ENCODE measurements at regions not wholly inside any gene's neighbourhood (a gene's known extent, or its start where the extent isn't known, plus 50 kb on each side); places are given as distances from the start of the nearest gene placed in this dataset.

DNA sequence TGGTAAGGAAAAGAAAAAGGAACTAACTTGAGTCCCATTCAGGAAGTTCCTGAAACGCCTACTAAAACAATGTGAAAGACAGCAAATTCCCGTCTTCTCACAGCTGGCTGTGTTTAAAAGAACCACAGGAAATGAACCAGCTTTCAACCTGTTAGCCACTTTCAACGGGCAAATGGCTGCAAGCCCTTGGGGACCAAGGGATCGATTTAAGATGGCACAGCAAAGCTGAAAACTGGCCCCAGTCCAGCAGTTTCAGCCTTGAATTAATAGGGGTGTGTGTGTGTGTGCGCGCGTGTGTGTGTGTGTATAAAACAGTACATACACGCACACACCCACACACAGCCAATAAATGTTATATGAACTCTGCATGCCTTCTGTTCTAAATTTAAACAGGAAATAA is 168.7 kb upstream of the TMCO5A start:
- intact Hi-C loops (cut with DNase I), result no loop called here

DNA sequence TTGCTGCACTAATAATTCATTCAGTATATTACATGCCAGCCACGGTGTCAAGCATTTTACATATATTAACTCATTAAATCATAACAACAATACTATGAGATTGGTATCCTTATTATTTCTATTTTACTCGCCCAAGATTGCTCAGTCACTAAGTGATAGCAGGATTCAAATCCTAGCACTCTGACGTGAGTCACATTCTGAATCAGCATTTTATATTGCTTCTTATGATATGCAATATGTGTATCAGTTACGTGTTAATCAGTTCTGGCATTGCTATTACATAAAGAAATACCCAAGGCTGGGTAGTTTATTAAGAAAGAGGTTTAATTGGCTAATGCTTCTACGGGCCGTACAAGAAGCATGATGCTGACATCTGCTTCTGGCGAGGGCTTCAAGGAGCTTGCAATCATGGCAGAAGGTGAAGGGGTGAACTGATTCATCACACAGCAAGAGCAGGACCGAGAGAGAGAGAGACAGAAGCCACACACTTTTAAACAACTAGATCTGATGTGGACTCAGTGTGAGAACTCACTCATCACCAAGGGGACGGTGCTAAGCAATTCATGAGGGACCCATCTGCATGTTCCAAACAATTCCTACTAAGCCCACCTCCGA is 166.5 kb upstream of the TMCO5A start:
- intact Hi-C loops (cut with DNase I), result no loop called here

More for the DNA sequence above, 168.7 kb upstream of the TMCO5A start:
- DNase-seq (ENCODE audit: low spot score), result no peak

DNA sequence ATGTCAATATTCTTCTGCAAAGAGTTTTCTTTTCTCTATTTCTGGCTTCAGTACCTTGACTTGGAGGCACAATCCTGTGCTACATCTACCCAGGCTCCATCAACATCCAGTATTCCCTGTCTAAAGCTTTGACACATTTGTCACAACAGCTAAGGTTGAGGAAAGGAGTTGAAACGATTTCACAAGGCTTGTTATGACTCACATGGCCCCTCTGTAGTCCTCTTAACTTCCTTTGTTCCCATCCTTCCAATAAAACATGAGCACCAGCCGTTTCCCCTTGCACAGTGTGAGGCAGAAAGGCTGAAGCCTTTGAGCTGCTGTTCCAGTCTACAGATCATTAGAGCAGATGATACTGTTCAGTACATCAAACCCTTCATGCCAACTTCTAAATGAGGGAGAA is 163.0 kb upstream of the TMCO5A start:
- DNase-seq (ENCODE audit: low spot score), result no peak
- intact Hi-C loops (cut with DNase I), result no loop called here

More for the DNA sequence above, 166.5 kb upstream of the TMCO5A start:
- DNase-seq (ENCODE audit: low spot score), result no peak

DNA sequence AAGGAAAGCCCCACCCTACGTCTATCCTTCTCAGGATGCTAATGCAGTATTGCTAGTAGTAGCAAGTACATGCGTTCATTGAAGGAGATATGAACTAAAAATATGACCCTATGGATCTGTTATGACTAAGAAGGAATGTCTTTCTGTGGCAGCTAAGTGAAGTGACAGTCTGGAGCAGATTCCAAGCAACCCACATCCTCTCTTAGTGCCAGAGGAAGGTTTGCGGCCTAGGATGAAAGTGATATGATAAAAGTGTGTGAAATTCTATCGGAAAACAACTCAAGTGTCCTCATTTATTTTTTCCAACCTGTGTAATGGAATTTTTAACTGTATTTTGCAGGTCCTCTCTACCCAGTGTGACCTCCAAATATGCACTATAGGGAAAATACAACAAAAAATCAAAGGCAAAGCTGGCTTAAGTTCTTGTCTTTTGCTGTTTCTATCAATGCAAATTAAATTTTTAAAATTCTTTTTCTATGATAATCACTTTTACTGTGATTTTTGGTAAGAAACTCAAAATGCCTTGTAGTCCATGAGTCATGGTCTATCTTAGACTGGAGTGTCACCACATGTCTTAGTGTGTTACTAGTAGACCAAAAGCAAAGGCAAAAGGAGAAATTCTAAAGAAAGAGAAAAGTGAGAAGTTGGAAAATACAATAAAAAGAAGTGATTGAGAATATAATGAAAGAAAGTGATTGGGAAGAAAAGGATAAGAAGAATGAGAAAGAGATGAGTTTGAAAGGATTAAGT is 161.2 kb upstream of the TMCO5A start:
- no peak for DNase-seq (ENCODE audit: low spot score)
- intact Hi-C loops (cut with DNase I), result no loop called here

DNA sequence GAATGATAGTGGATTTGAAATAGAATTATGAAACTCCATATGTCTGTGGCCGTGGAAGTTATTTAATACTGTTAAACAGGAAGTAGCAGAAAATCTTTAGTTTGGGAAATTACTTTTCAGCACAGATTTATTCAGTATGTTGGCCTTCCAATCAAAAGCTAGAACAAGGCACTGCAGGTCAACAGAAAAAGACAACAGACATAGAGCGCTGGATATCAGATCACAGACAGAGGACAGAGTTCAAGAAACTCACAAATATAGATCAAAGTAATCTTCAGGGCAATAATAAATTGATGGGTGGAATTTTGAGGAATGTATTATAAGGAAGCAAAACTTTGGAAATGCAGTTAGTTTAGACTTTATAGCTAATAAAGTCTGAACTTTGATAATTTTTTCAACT is 159.5 kb upstream of the TMCO5A start:
- DNase-seq (ENCODE audit: low spot score), result no peak
- intact Hi-C loops (cut with DNase I), result no loop called here

DNA sequence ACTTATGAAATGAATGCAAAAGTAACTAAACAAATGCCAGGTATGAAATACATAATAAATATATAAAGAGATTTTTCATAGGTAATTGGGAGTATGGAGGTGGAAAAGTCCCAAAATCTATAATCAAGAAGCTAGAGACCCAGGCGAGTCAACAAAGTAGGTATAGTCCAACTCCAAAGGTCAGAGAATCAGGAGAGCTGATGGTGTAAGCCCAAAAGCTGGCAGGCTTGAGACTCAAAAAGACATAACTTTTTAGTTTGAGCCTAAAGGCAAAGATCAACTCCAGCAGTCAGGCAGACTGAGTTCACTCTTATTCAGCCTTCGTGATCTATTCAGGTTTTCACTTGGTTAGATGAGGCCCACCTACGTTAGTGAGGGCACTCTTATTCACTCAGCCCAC is 157.4 kb upstream of the TMCO5A start:
- intact Hi-C loops (cut with DNase I), result no loop called here

DNA sequence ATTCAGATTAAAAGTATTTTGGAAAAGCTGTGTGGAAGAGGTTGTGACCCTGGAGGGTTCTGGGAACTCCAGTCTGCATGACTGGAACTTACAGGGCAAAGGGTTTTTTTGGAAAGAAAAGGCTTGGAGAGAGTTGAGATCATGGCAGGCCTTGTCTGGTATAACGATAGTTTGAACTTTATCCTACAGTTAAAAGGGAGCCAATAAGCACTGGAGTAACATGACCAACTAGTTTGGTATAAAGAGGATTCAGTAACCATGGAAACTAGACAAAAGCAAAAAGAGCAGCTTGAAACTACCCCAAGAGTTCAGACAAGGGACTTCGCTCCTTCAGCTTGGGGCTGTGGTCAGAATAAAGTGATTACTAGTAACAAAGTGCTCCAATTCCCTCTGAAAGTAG is 151.2 kb upstream of the TMCO5A start:
- DNase-seq (ENCODE audit: low spot score), result no peak

More for the DNA sequence above, 157.4 kb upstream of the TMCO5A start:
- no peak for DNase-seq (ENCODE audit: low spot score)

DNA sequence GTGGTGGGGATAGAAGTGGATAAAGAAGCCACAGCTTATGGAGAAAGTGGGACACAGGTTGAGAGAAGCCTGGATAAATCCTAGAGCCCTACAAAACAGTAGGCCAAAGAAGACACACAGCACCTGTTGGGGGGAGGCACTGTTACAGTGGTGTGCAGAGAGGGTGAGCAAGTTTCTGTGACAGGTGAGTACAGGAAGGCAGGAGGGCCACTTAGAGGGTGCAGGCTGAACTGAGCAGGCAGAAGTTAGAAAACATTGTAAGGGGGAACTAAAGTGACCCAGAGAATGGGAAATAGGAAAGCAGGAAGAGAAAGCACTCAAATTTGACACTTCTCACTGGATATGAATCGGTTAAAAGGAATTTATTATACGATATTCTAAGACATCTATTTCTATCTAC is 146.1 kb upstream of the TMCO5A start:
- DNase-seq (ENCODE audit: low spot score), result no peak
- intact Hi-C loops (cut with DNase I), result no loop called here

More for the DNA sequence above, 151.2 kb upstream of the TMCO5A start:
- intact Hi-C loops (cut with DNase I), result no loop called here

DNA sequence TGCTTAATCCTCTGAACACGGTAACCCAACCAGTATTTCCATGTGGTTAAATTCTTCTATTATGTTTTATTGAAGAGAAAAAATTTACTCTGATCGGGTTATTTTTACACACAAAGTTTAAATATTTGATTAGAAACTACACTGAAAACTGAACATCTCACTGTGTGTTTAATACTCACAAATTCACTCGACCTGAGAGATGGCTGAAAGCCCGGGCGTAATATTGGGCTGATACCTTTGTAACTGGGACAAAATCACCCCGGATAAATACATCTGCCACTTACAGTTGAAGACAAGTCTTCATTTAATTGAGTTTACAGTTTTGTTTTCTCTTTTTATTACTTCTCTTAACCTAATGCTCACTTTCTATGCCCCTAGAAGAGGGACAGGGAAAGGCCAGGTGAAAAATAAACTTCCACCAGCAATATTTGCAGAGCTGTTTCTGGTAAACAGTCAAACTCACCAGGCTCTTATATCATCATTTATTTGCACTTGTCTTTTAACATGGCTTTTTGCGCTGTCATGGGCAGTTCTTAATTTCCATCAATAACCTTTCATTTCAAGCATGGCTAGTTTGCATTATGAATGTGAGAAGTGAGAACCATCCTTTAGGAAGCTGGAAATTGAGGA is 145.6 kb upstream of the TMCO5A start:
- intact Hi-C loops (cut with DNase I), result no loop called here
- no peak for DNase-seq (ENCODE audit: low spot score)

DNA sequence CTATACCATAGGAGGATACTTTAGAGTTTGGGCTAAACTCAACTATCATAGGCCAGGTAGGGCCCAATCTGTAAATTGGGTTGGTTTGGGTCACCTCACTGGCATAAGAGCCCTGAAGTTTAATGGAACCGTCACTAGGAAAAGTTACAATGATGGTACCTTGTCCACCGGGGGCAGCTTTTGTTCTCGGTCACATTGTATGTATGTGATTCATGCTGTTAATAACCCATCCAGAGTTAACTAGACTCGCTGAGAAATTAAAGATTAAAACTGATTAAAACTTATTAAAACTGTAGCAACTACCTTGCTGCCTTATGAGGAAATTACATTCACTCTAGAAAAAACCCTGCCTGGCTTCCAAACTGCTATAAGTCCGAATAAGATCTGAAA is 145.0 kb upstream of the TMCO5A start:
- no peak for DNase-seq (ENCODE audit: low spot score)

DNA sequence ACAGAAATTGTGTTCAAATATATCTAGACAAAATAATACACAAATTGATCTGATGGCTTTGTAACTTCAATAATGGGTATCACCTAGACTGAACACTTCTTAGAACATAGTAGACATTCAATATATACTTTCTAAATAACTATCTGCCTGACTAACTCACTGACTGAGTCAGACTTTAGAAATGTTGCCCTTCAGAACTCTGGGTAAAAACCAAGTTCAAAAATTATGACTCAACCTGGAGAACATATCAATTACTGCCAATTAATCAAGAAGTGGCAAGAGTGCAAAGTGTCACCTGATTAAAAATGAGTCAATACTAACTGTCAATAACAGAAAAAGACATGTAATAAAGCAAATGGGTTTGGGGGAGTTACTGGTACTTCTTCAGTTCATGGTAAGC is 144.6 kb upstream of the TMCO5A start:
- intact Hi-C loops (cut with DNase I), result no loop called here
- no peak for DNase-seq (ENCODE audit: low spot score)

More for the DNA sequence above, 145.0 kb upstream of the TMCO5A start:
- intact Hi-C loops (cut with DNase I), result no loop called here

DNA sequence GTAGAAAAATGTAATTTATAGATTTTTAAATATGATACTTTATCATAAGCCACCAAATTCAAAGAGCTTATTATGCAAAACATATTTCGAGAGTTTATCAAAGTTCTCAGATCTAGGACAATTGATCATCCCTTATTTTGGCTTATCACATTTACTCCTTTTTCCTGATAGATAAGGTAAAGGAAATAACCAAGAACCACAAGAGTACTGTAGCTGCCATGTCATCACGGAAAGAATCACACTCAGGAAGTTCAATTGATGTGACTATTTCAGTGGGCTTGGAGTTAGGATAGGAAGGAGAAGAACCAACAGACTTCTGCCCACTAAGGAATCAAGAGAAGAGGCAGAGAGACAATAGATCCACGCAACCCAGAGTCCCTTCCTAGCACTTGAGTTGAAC is 142.7 kb upstream of the TMCO5A start:
- intact Hi-C loops (cut with DNase I), result no loop called here
- no peak for DNase-seq (ENCODE audit: low spot score)

DNA sequence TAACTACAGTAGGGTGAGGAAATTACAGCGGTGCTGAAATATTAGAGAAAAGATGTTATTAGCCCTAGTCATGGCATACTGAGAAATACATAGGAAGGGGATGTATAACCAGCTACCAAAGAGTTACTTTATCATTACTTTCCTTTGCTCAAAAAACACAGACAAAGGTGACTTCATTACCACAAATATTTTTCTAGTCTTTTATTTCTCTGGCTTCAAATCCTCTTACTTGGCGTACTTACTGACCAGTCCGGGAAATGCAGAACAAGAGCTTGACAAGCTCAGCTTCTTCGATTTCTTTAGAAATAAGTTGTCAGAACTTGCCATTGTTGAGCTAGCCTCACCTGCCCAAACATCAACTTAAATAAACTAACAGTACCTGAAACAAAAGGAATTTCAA is 142.1 kb upstream of the TMCO5A start:
- intact Hi-C loops (cut with DNase I), result no loop called here

DNA sequence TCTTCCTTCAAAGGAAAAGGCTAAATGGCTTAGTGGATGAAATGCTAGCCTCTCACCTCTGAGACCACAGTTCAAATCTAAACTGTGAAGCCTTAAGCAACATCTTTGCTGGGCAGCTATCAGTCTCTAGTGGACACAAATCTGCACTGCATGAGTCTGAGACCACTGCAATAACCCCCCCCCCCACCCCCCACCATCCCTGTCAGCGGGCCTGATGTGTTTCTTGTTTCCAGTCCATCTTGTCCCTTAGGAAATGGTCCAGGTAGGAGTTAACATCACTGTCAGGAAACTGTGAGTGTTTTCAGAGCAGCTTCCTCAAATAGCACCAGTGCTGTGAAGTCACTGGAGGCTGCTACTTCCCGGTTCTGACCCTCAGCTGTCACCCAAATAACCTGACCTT is 140.6 kb upstream of the TMCO5A start:
- no peak for DNase-seq (ENCODE audit: low spot score)
- intact Hi-C loops (cut with DNase I), result no loop called here

More for the DNA sequence above, 142.1 kb upstream of the TMCO5A start:
- DNase-seq (ENCODE audit: low spot score), result no peak

DNA sequence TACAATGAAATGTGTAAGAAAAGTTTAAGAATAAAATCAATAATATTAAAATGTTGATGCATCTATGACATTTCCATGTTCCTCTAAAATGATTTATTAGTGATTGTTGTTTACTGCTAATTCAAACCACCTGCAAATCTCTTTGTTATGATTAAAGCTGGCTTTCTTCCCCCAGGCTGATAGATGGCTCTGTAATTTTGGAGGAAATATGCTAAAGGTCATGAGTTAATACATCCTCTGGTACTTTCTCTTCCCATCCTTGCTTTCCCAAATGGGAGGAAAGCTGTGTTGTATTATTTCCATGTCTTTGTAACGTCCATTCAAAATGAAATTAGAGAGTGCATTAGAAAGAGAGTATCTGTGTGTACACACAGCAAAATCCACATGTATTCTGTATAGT is 139.5 kb upstream of the TMCO5A start:
- intact Hi-C loops (cut with DNase I), result no loop called here
- no peak for DNase-seq (ENCODE audit: low spot score)

DNA sequence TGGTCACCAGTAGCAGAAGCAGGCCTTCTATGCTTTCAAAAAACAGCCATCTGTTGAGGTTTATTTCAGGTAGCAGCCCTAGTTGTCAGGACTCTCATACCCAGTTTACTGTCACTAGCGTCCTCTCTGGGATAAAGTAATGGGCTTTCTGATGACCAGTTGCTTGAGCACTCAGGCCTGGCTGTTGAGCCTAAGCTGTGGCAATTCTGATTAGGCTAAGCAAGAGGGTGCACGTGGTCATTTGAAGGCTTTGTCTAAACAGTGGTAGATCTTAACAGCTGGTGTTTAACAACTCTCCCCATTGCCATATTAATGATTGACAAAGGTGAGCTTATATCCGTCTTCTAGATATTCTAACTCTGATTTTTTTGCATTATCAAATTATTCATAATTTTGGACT is 132.9 kb upstream of the TMCO5A start:
- intact Hi-C loops (cut with DNase I), result no loop called here
- DNase-seq (ENCODE audit: low spot score), result no peak

DNA sequence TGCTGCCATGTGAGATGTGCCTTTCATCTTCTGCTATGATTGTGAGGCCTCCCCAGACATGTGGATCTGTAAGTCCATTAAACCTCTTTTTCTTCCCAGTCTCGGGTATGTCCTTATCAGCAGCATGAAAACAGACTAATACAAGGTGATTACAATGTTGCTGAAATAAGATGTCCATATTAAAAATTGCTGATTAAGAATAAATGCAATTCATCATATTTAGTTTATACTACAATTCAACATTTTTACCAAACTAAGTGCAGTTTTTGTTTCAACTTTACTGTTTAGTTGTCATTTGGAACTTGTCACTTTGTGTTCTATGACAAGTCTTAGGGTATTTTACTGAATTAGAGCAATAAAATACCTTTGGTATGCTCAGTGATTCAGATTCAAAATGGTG is 127.6 kb upstream of the TMCO5A start:
- no peak for DNase-seq (ENCODE audit: low spot score)
- intact Hi-C loops (cut with DNase I), result no loop called here

DNA sequence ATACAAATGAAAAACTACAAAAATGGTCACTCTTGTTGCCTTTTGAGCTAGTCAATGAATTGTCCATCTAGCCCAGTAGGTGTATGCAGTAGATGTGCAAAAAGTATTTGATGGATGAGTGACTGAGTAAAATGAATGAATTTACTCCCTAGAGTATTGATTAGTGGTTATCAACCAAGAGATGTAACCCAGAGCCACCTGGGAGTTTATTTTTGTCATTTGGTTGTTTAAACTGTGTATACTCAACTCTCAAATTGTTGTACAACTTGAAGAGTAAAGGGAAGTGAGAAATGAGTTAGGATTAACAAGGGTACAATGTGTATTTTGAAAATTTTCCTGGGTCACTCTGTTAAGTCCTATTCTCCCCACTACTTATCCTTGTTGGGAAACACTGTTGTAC is 124.1 kb upstream of the TMCO5A start:
- intact Hi-C loops (cut with DNase I), result no loop called here
- no peak for DNase-seq (ENCODE audit: low spot score)

DNA sequence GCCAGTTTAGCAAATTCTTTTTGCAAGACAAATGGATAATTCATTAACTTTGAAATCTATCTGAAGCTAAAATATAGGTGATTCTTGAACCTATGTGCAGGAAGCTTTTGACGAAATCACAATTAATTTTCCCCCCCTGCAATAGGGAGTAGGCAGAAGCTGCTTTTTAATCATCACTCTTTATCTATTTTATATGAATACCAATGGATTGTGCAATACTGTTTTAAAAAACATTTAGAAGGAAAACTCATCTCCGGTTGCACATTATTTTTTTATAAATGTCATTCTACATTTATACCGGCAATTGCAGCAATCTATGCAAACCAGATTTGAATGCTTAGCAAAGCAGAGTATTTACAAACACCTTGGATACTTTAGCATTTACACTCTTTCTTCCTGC is 121.1 kb upstream of the TMCO5A start:
- intact Hi-C loops (cut with DNase I), result no loop called here

DNA sequence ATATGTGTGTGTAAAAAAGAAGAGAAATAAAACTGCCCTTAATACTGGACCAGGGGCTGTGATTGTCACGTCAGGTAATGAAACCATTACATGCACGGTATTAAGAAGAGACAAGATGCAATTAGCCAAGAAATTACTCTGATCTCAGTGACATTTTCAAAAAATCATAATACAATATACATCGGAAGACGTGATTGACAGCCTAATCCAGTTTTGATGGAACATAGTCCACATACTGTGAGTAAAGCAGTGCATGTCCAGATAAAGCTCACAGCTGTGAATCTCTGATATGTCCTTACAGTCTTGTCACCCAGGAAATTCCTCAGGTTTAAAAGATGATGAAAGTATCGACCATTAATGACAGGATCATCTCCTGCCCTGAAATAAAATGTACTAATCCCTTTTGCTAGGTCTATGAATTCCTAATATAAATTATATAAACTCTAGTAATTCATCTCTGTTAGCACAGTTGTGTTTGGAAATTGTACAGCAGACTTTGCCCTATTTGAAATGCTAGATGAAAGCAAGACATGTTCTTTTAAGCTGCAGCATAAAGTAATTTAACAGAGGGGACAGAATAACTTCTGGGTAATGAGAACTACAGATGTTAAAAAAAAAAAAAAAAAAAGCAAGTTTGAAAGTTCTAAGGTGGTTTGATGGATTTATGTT is 119.5 kb upstream of the TMCO5A start:
- intact Hi-C loops (cut with DNase I), result no loop called here

More for the DNA sequence above, 121.1 kb upstream of the TMCO5A start:
- no peak for DNase-seq (ENCODE audit: low spot score)

More for the DNA sequence above, 119.5 kb upstream of the TMCO5A start:
- DNase-seq (ENCODE audit: low spot score), result no peak
